GM18511 (cell line): ENCODE measurements at regions not wholly inside any gene's neighbourhood (a gene's known extent, or its start where the extent isn't known, plus 50 kb on each side); places are given as distances from the start of the nearest gene placed in this dataset.

Experiments
- ATAC-seq: cut with Tn5 transposase; IDR thresholded peaks from one replicate; pipeline ENCODE4 v1.9.1; 2021; ENCODE audit warnings: mild to moderate bottlenecking, moderate library complexity; ENCODE audit not compliant: unreplicated experiment

DNA sequence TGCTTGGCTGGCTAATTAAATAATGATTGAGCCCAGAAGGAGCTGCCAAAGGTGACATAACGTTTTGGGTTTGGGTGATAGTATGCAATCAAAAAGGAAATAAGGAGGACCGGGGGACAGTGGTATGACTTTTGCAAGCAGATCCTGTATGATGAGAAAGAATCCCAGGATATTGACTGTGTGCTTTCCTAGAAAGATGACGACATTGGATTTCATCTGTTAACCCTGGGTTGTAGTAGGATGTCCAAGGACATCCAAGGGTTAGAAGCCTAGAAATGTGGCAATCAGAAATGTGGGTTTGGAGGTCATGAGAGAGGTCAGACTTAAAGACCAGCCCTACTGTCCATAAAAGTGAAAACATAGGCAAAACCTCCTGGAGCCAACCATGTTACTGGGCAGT lies 50.3 kb upstream of the HMHB1 start:
- ATAC-seq: no peak

DNA sequence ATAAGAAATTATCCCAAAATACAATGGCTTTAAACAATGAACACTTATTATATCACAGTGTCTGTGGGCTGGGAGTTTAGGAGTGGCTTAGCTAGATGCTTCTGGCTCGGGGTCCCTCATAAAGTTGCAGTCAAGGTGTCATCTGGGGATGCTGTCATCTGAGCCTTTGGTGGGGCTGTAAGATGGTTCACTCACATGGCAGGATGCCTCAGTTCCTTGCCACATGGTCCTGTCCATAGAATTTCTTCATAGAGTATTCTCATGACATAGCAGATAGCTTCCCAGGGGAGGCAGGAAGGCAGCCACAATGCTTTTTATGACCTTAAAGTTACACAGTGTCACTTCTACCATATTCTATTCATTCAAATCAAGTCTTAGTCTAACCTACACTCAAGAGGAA lies 51.2 kb upstream of the HMHB1 start:
- no peak for ATAC-seq

DNA sequence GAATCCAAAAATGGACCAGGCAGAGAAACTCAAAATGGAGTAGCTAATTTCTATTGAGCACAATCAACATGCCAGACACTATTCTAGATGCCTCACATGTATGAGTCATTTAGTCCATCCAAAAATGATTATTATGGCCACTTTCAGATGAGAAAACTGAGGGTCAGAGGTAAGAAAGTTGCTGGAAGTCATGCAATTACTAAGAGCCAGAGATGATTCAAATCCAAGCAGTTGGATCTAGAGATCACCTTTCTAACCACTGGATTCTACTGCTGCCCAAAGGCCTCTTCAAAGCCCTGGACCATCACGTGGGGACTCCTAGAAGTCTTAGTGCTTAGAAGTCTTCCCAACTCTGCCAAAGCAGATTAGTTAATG lies 51.8 kb upstream of the HMHB1 start:
- ATAC-seq: peak; percentile 59

DNA sequence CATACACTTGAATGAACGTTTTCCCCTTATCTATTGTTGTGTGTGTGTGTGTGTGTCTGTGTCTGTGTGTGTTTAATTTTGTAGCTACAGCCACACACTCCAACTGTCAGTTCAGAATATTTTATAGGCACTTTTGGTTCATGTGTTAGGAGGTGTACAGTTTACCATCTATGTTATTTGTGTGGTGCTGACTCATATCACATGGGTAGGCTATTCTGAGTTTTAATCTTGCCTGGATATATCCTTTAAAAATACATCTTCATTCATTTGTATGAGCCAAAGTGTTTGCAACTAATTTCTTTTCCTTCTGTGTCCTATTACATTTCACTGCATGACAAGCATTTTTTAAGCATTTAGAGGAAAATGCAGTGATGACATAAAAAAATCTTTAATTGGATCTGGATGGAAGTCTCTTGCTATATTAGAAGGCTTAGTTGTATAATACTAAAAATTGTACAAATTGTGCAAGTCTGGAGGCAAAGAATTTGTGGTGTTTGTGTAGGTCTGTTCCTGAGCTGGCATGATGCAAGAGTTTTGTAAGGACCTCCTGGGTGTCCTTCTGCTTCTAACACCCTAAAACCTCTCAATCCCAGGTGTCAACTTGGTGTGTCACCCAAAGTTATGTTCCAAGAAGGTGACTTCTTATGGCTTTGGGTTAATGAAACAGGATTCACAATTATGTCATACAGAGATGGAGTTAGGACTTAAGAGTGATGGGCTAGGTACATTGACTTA lies 52.4 kb upstream of the HMHB1 start:
- ATAC-seq: peak; percentile 35

DNA sequence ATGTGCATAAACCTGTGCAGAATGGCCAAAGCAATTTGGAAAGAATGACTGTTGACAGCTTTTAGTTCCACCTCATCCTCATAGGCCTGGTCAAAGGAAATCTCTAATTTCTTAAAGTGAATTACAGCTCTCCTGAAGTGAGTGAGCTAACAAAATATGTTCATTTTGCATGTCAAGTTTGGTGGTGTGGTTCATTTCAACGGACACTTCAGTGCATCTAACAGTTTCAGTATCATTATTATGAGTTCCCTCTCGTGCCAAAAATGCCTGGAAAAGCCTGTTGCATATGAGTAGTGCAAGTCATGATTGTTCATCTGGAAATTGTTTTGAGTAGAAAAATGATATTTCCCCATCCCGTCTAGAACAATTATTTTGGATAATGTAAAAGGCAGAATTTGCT lies 53.2 kb upstream of the HMHB1 start:
- ATAC-seq: peak; percentile 70

DNA sequence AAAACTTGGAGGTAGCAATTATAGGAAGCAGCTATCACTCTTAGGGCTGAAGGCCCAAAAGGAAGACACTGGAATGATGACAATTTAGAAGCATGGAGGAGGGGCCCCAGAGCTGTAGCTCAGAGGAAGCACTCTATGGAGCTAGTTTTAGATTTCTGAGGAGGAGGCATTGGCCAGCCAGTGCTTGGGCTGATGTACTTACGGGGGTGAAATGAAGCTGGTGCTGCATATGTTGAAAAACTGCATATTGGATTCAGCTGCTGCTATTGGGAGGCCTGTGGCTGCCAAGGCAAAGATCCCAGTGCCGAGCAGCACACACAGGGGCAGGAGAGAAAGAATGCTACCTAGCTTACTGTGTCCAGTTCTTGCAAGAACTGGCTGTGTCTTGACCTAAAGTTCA lies 53.9 kb upstream of the HMHB1 start:
- ATAC-seq: no peak

DNA sequence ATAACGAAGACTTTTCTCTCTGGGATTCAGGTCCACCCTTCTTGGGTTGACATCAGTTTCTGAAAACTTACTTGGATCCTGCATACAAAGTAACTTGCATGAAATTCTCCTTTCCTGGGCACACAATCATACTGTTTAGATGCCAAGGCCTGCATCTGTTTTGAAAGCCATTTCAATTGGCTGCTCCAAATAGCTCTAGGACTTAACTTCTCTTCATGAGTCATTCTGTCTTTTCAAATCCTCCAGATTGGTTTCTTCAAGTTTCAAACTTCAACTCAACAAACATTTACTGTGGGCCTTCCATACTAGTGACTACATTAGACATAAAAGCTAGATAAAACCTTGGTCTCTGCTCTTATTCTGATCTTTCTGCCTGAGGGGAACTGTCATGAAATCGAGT lies 54.8 kb upstream of the HMHB1 start:
- ATAC-seq: no peak

DNA sequence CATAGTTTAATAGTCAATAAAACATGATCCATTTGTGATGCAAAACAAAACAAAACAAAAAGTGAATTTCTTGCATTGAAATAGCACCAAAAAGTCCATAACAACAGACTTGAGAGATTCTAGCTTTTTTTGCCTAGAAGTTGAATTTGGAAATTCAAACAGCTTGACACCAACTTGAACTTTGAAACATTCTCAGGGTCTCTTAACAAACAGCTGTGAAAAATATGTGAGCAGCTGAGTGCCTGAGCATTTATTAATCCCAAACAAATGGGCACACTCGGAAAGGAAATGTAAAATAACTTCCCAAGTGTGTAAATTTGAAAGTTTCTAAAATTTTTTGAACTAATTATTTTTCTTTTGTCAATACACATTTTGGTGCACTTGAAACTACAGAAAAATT lies 56.0 kb upstream of the HMHB1 start:
- ATAC-seq: no peak

DNA sequence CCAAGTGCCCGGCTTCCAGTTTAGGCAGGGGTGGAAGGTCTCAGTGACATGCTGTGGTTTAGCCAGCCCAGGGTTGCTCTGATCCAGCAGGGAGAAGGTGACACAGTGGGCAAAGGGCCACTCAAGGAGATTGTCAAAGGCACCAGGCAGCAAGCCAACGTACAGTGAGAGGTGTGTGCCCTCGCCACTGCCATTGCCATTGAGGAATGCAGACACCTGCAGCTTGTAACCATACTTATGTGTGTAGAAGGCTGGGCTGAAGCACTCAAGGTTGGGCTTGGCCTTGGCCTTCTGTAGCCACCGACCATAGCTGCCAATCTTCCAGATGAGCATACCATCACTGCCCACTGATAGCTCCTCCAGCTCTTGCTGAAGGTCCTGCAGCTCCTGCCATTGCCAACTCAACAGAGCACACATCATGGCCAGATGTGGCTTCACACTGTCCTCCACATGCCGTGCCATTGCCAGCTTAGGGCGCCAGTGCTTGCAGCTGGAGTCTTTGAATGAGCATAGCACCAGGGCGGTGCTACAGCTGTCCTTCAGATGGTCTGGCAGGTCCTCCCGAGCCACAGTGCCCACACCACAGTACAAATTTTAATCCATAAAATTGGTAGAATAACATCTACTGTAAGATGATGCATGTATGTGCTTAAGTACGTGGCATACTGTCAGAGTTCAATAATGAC lies 59.7 kb upstream of the HMHB1 start:
- no peak for ATAC-seq

DNA sequence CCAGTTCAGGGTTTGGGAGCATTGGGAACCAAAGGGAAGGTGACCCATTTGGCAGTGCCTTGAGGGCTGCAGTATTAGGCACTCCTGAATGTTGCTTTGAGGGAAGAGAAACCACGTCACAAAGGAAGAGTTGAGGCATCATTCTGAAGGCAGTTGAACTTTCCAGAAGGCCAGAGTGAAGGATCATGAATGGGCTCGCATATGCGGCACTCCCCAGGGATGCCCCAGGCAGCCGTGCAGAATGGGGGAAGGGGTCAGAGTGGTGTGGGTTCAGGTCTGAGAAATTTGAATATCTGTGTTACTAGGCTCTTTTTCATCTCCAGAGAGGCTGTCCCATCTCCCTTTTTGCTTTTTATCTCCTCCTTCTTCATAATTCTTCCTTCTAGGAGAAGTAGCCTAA lies 60.6 kb upstream of the HMHB1 start:
- no peak for ATAC-seq

DNA sequence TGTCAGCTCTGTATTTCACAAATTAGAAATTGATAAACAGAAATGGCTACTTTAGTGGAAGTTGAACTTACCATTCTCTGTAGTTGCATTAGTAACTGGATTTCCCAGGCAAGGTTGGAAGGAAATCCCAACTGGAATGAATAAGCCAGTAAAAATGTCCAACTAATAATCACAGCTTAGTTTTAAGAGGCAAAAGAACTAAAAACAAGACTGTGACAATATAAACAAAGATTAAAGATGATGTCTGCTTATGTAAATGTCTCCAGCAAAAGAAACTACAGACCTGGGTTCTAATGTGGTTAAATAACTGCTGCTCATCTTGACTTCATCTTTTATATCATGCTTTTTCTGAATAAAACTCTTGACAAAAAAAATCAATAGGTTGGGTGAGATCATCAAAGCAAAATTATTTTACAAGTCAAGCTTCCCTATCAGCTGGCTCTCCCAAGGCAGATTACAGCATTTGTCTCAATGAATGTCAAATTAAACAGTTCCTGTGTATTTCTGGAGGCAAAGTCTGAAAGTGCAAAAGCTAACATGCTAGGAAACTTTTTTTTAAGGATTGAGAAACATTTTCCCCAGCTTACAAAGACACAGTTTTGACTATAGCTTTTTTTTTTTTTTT lies 62.3 kb upstream of the HMHB1 start:
- no peak for ATAC-seq

DNA sequence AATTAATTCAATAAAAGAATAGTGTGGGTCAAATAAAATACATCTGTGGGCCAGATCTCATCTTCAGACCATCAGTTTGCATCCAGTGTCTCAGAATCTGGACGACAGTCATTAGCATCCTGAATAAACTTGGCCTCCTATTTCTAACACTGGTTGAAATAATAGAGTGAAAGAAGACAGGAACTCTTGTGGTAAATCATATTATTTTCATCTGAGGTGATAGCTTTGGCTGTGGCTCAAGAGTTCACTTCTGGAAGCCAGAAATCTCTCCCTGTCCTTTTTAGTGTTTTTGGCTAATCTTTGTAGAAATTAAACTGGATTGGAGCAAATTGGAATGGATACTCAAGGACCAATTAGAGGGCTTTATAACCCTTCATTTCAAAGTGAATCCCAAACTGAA lies 63.4 kb upstream of the HMHB1 start:
- no peak for ATAC-seq

DNA sequence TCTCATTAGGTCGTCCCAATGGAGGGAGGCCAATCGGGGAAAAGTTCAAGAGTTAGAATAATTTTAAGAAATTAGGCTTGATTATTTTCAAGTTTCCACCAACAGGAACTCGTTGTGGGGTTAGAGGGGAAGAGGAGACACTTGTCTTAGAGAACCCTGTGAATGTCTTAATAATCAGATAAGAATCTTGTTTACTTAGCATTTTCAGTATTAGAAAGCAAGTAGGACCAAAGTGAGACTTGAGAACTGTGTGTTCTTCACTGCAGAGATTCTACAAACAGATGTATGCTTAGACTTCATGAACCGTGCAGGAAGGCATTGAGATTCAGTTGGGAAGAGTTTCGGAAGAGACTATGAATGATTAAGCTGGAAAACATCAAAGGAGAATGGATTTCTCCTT lies 69.0 kb upstream of the HMHB1 start:
- ATAC-seq: no peak

DNA sequence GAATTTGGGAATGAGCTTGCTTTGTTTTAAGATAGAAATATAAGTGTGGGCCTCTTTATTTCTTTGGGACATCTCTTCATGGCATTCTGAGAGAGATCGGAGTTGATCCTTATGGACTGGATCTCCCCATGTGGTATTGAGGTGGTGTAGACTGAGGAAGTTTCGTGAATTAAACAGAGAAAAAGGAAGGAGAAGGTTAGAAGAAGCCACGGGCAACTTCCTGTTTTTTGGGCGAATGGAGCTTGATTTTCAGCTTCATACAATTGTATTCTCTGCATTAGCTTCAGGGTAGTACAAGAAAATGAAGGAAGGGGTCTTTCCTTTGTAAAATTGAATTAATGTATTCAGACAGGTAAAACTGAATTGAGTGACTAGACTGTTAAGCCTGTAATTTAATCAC lies 70.5 kb upstream of the HMHB1 start:
- ATAC-seq: no peak

DNA sequence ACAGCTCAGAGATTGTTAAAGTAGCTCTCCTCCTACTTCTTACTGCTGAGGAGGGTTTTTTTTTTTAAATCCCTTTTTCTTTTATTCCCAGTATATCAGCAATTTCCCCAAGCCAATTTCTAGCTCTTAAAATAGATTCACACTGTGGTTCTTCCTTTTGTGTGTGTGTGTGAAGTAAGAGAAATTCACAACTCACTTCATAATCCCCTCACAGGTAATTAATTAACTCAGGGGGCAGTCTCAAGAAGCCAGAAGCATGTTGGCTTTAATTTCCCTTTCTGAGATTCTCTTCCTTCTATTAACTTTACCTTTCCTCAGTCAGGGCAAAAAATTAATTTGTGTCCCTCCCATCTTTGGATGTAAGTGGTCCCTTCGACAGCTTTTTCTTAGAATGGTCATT lies 71.0 kb upstream of the HMHB1 start:
- no peak for ATAC-seq

DNA sequence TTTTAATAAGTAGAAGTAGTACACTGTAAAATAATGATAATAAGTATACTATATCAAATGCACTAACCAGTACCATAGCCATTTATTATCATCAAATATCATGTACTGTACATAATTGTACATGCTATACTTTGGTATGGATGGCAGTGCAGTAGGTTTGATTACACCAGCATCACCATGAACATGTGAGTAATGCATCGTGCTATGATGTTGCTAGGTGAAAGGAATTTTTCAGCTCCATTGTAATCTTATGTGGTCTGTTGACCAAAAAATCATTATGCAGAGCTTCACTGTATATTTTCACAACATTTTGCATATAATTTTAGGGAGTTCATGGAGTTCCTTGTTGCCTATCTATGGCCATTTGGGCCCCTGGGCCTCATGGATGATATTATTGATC lies 72.2 kb upstream of the HMHB1 start:
- no peak for ATAC-seq

DNA sequence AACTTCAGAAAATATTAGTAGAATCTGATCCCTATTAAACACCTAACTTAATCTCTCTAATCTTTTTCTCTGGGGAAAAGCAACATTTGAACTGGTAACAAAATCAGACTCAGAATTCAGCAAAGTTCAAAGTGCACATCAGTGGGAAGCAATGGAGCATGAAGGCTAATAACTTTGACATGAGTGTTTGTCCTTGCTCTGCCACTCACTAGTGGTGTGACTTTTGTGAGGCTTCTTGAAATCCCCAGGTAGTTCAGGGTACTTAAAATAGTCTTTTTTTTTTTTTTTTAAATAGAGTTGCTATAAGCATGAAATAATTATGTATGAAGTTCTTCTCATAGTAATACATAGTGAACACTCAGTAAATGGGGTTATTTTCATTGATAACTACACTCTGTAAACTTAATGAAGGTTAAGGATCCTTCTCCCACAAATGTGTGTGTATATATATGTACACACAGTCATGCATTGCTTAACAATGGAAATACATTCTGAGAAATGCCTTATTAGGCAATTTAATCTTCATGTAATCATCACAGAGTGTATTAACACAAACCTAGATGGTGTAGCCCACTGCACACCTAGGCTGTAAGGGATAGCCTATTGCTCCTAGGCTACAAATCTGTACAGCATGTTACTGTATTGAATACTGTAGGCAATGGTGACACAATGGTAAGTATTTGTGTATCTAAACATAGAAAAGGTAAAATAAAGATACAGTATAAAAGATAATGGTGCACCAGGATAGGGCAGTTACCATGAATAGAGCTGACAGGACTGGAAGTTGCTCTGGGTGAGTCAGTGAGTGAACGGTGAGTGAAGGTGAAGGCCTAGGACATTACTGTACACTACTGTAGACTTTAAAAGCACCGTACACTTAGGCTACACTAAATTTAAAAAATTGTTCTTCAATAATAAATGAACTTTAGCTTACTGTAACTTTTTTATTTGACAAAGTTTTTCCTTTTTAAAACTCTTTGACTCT lies 73.3 kb upstream of the HMHB1 start:
- ATAC-seq: no peak

DNA sequence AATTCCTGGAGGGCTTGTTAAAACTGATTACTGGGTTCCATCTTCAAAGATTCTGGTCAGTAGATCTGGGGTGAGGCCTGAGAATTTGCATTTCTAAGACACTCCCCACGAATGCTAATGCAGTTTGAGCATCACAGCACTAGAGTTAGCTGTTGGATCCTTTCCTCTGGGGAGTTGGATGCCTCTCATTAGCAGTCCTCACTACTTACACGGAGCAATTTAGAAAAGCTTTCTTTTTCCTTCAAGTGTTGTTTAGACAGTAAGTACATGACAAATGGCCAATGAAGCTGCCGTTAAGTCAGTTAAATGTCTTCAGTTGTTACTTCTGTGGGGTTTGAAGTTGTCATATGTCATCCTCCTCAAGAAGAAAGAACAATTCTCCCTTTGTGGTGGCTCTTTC lies 74.9 kb upstream of the HMHB1 start:
- no peak for ATAC-seq

DNA sequence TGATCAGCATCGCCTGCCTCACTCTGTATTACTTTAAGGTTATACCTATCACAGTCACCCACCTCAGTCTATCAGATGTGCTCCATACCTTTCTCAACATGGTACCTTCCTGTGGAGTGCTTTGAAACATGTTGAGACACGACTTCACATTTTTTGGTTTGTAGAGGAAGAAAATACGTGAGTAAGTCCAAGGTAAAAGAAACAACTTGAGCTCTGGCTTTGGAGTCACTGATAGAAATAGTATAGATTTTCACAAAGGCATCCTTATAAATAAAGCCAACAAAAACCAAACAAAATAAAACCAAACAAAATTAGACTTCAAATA lies 77.5 kb upstream of the HMHB1 start:
- ATAC-seq: no peak

DNA sequence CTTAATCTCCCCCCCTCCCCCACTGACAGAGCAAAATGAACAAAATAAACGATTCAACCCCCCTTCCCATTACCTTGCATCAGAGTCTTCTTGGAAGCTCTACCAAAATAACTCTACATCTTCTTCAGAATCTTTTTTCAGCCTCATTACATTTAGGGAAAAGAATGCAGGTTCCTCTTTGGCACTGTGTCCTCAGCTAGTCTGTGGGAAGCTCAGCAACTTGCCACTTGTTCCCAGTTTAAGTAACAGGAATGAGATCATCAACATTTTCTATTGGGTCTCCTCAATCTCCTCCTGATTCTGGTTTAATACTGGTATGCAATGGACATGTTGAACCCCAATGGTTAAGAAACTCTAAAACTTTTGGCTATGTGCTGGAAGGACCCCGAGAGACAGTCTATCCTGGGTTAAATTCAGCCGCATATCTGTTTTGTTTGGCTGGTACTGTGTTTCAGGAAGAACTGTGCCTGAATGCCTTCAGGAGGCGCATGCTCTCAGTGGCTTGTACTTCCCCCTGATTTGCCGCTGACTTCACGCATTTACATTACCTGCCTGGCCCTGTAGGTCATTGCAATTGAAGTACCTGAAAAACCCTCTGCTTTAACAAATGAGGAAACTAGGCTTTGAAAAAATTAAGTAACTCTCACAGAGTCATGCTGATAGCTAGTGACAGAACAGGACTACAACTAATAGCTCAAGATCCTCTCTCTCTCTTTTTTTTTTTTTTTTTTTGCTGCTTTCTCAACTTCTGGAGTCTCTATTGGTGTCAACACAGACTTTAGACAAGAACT lies 78.1 kb upstream of the HMHB1 start:
- ATAC-seq: no peak

DNA sequence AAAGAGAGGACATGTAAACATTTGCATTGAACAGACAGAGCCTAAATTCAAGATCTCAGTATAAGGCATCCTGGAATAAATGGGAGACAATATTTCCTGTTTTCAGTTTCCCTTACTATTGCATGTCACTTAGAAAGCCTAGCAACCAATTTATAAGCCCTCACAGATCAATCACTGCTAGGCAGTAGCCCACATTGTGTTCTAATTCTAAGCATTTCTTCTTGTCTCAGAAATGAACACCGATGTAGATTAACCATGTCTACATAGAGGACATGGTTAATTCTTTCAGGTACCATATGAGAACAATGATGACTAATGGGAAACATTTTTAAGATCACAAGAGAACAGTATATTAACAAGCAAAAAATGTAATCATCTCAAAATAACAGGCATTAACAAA lies 79.6 kb upstream of the HMHB1 start:
- no peak for ATAC-seq
